Limb (tissue), 2 donors: ENCODE measurements at regions not wholly inside any gene's neighbourhood (a gene's known extent, or its start where the extent isn't known, plus 50 kb on each side); places are given as distances from the start of the nearest gene placed in this dataset.

Experiments
- DNase-seq, 2 donors: peaks; one replicate each; pipeline ENCODE4 v3.0.0-alpha.2; 2016; ENCODE audit errors: extremely low spot score in 2 of 2

GRCh38 chr4:138757432-138757831 lies 258.1 kb upstream of the NOCT start:
- no peak for DNase-seq

- DNase-seq: no peak
Measured at GRCh38 chr4:138756519-138756918, 259.1 kb upstream of the NOCT start.

GRCh38 chr4:138751309-138751708 lies 264.3 kb upstream of the NOCT start:
- DNase-seq: no peak

- DNase-seq: no peak
Measured at GRCh38 chr4:138749303-138749702, 266.3 kb upstream of the NOCT start.

DNA sequence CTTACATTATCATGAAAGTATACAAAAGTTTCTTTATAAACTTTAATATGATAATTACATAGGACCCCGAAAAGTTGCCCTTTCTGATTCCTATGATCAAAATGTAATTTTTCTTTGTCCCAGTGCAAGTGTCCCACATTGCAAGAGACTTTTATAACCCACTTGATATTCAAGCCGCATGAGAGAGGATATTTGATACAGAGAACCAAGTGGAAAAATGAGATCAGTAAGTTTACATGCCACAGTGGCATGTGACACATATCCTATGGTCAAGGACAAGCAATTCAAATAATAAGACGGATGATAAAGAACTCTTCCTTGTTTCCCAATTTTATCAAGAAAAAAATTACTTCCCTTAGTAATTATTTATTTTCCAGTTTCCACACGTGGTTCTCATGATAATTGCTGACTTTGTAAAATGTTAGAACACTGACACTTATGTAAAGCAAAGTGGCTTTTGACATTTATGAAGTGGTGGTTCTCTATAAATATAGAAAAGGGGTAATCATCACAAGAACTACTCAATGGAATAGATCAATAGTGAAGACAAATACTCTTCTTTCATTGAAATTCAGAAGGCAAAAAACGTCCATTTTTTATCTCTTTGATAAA lies 273.7 kb upstream of the NOCT start:
- DNase-seq: no peak

- DNase-seq: no peak
Measured at GRCh38 chr4:138740816-138741745, 274.5 kb upstream of the NOCT start.

DNA sequence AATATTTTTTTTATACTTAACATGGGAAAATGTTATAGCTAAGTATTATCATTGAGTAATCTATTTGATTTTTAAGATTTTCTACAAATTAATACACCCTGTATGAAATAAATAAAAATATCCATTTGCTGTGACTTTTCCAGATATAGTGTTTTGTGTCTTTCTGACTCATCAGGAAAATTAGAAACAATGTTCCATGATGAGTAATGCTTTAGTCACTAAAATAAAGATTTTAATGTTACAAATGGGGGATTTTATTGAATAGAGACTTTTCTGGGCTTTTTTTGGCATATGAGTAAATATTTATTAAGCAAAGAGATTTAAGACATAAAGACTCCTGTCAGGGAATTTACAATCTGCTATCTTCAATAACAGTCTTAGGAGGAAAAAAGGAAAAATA lies 279.2 kb upstream of the NOCT start:
- DNase-seq: no peak

GRCh38 chr4:138734746-138735145 lies 280.8 kb upstream of the NOCT start:
- no peak for DNase-seq

GRCh38 chr4:138728566-138728965 lies 287.0 kb upstream of the NOCT start:
- DNase-seq: no peak

GRCh38 chr4:138727731-138728130 lies 287.9 kb upstream of the NOCT start:
- no peak for DNase-seq

DNA sequence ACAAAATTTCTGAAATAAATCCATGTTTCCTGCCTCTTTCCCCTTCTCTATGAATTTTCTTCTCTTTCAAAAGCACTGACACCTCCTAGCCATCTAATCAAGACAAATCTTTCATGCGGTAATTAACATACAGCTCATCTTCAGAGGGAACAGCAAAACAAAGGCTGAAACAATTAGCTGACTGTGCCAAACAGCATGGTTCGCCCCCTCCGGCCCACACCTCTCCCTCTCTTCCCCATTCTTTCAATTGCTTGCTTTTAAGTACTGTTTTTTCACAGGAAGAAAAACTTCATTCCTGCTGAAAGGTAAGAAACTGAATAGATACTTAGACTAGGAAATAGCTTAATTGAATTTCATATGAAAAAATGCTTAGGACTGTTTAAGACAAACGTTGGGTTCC lies 291.1 kb upstream of the NOCT start:
- no peak for DNase-seq

GRCh38 chr4:138716559-138717335 lies 298.8 kb upstream of the NOCT start:
- peak in 1 of 2 donors; percentile 29 for DNase-seq

DNA sequence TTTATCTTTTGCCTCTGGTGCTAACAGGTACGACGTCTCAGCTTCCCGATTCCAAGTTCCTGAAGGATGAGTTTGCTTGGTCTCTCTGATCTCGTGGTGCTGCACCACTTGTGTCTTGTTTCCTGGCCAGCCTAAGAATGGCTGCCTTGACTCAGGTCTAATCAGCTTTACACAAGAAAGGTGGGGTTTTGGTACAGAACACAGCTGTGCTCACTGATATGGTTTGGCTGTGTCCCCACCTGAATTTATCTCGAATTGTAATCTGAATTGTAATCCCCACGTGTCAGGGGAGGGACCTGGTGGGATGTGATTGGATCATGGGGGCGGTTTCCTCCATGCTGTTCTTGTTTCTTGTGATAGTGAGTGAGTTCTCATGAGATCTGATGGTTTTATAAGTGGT lies 305.3 kb upstream of the NOCT start:
- no peak for DNase-seq

GRCh38 chr4:138709859-138710258 lies 305.7 kb upstream of the NOCT start:
- DNase-seq: no peak

GRCh38 chr4:138707746-138708677 lies 307.6 kb upstream of the NOCT start:
- DNase-seq: no peak

- DNase-seq: no peak
Measured at GRCh38 chr4:138706201-138706600, 309.4 kb upstream of the NOCT start.

- DNase-seq: peak in 1 of 2 donors; percentile 45
Measured at GRCh38 chr4:138702190-138702824, 313.3 kb upstream of the NOCT start.

DNA sequence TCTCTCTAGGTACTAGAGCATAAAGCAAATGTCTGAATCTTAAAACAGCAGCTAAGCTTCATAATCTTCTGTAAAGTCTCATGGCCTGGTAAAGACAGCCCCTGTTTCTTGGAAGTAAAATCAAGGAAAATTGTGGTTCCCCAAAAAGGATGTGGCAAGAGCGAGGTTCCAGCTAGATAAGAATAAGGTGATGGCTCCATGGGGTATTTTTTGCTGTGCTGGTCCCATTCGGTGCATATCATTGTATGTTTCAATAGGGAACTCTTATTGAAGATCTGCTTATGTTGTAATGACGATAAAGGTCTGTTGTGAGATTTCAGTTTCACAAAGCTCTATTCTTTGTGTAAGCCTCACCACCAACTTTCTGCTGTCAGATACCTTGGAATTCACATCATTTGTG lies 316.9 kb upstream of the NOCT start:
- no peak for DNase-seq

GRCh38 chr4:138697851-138698250 lies 317.7 kb upstream of the NOCT start:
- DNase-seq: no peak

DNA sequence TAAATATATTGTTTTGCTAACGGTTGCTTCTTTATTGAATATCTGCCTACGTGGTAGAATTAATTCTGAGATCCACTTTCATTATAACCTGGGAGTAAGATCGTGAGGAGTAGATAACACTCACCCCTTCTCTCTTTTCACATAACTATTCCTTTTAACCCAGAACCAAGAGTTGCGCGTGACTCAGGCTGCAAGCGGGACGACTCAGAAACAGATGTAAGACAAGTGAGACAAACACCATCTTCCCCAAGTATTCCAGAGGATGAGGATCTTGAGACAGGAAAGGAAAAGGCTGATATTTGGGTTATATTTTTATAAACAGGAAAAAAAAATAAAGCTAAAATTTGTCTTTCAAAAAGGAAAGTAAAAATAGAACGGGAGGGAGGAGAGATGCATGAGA lies 318.8 kb upstream of the NOCT start:
- no peak for DNase-seq

DNA sequence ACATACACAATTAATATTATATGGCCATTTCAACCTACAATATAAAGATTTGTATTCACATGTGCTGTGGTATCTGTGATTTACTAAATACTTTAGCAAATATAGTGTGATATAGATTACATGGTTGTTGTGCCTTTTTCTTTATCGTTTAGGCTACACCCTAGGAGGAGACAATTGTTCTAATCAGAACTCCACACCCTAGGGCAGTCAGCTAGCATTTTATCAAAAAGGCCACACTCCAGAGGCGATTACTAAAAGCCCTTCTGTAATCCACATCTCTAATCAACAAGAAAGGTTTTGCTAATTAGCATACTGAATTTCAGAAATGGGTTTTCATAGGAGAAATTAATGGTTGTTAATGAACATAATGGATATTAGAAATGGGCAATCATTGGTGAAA lies 319.5 kb upstream of the NOCT start:
- DNase-seq: no peak
